ENCODE measurements at regions not wholly inside any gene's neighbourhood (a gene's known extent, or its start where the extent isn't known, plus 50 kb on each side); places are given as distances from the start of the nearest gene placed in this dataset.

GRCh38 chr17:71033336-71033735, 864.0 kb downstream of the KCNJ2 start:
- TF ChIP-seq MAX (IDR thresholded peaks at IDR 0.05; ENCODE audit: insufficient read depth, insufficient read length), result no peak
- TF ChIP-seq, protein P1, sequence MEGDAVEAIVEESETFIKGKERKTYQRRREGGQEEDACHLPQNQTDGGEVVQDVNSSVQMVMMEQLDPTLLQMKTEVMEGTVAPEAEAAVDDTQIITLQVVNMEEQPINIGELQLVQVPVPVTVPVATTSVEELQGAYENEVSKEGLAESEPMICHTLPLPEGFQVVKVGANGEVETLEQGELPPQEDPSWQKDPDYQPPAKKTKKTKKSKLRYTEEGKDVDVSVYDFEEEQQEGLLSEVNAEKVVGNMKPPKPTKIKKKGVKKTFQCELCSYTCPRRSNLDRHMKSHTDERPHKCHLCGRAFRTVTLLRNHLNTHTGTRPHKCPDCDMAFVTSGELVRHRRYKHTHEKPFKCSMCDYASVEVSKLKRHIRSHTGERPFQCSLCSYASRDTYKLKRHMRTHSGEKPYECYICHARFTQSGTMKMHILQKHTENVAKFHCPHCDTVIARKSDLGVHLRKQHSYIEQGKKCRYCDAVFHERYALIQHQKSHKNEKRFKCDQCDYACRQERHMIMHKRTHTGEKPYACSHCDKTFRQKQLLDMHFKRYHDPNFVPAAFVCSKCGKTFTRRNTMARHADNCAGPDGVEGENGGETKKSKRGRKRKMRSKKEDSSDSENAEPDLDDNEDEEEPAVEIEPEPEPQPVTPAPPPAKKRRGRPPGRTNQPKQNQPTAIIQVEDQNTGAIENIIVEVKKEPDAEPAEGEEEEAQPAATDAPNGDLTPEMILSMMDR (IDR thresholded peaks at IDR 0.05; ENCODE audit: extremely low read depth in 1 of 2, insufficient read depth in 1 of 2, low read depth in 1 of 2, low read length in 2 of 2), result no peak
- no peak for TF ChIP-seq POLR2A (IDR thresholded peaks at IDR 0.05; ENCODE audit: low read depth, low read length)
- TF ChIP-seq FOS (IDR thresholded peaks at IDR 0.05; ENCODE audit: borderline replicate concordance, insufficient read depth, low read length), result no peak
- TF ChIP-seq POLR2AphosphoS5 (IDR thresholded peaks at IDR 0.05; ENCODE audit: insufficient read depth, low read depth, low read length), result no peak
- TF ChIP-seq MYC (IDR thresholded peaks at IDR 0.05; ENCODE audit: low read depth, low read length), result no peak
- TF ChIP-seq GATA2 (IDR thresholded peaks at IDR 0.05; ENCODE audit: insufficient read depth, insufficient read length, low read depth, low read length), result no peak
- no peak for TF ChIP-seq EZH2 (IDR thresholded peaks at IDR 0.05; ENCODE audit: borderline replicate concordance, low read depth, low read length, severe bottlenecking)
- no peak for TF ChIP-seq JUN (IDR thresholded peaks at IDR 0.05; ENCODE audit: borderline replicate concordance, insufficient read depth, insufficient read length, low read depth)
- H3K4me1 ChIP-seq (ENCODE audit: control insufficient read depth, extremely low read depth, insufficient read depth, low read length), result no peaks in the 10 kb centered on the region
- FAIRE-seq (no peak), DNase-seq (ENCODE audit: low read depth, low spot score) (no peak)
- H3K79me2 ChIP-seq (ENCODE audit: control insufficient read depth, insufficient read depth, low read length), result no peaks in the 10 kb centered on the region
- no peak overlapping the region for H3K9ac ChIP-seq (replicated peaks; ENCODE audit: extremely low read depth, insufficient read depth, low read length)
- no peak overlapping the region for H2AFZ ChIP-seq (ENCODE audit: low read depth, low read length)
- no peaks in the 10 kb centered on the region for H3K9me1 ChIP-seq (replicated peaks; ENCODE audit: control insufficient read depth, extremely low read depth, insufficient read depth, low read length)
- dilution Hi-C loops (cut with MboI; ENCODE audit: extremely low pct_ligation_motif_present, low sequenced_read_pairs), result no loop called here
- H3K27me3 ChIP-seq (ENCODE audit: control insufficient read depth in 2 of 2, insufficient read depth in 2 of 2, low read length in 2 of 2), result no peaks in the 10 kb centered on the region
- intact Hi-C loops (cut with micrococcal nuclease), result no loop called here
- BruUV-seq (replicated peaks), result no TSS peak
- CTCF ChIA-PET, result no interaction called here
- no peaks in the 10 kb centered on the region for H4K20me1 ChIP-seq (replicated peaks; ENCODE audit: control insufficient read depth, extremely low read depth, insufficient read depth, low read length)
- no peak overlapping the region for H3K27ac ChIP-seq (ENCODE audit: insufficient read depth, low read depth, low read length)
- POLR2A ChIA-PET, result no interaction called here
- H3K9me3 ChIP-seq (replicated peaks; ENCODE audit: control insufficient read depth, insufficient read depth, low read length), result peaks cover 6% of the 10 kb centered on the region
- no peak overlapping the region for H3K4me2 ChIP-seq (ENCODE audit: insufficient read depth, low read length)
- no peaks in the 10 kb centered on the region for H3K36me3 ChIP-seq (ENCODE audit: control insufficient read depth in 2 of 2, extremely low read depth in 1 of 2, insufficient read depth in 2 of 2, low read length in 2 of 2)
- no peak overlapping the region for H3K4me3 ChIP-seq (replicated peaks in 1 of 3; ENCODE audit: insufficient read depth in 1 of 3, low read depth in 1 of 3, low read length in 3 of 3)

Measured in endothelial cell of umbilical vein (primary cell).